DND-41 (cell line): ENCODE measurements at regions not wholly inside any gene's neighbourhood (a gene's known extent, or its start where the extent isn't known, plus 50 kb on each side); places are given as distances from the start of the nearest gene placed in this dataset.

Source experiments
- EZH2 ChIP-seq: IDR thresholded peaks from 3 replicates; pipeline ENCODE4 v1.6.1; 2012; ENCODE audit warnings: borderline replicate concordance, low read depth, mild to moderate bottlenecking, moderate library complexity, low read length, inconsistent platforms; ENCODE audit not compliant: severe bottlenecking
- TF ChIP-seq, protein P1 (sequence below): IDR thresholded peaks from 2 replicates; pipeline ENCODE4 v1.5.1; 2012; ENCODE audit warnings: borderline replicate concordance, low read length, moderate library complexity, mild to moderate bottlenecking; ENCODE audit not compliant: poor library complexity, severe bottlenecking; ENCODE audit errors: extremely low read depth

DNA sequence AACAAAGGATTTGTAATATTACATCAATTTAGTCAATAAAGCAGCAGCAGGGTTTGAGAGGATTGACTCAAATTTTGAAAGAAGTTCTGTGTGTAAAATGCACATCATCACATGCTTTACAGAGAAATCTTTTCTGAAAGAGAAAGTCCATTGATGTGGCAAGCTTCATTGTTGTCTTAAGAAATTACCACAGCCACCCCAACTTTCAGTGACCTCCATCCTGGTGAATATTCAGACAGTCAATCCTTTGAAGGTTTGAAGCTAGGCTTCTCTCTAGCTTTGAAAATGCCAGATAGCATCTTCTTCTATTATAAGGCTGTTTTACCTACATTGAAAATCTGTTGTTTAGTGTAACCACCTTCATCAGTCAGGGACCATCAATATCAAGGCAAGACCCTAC is 51.8 kb upstream of the SETMAR start:
- TF ChIP-seq, protein P1, sequence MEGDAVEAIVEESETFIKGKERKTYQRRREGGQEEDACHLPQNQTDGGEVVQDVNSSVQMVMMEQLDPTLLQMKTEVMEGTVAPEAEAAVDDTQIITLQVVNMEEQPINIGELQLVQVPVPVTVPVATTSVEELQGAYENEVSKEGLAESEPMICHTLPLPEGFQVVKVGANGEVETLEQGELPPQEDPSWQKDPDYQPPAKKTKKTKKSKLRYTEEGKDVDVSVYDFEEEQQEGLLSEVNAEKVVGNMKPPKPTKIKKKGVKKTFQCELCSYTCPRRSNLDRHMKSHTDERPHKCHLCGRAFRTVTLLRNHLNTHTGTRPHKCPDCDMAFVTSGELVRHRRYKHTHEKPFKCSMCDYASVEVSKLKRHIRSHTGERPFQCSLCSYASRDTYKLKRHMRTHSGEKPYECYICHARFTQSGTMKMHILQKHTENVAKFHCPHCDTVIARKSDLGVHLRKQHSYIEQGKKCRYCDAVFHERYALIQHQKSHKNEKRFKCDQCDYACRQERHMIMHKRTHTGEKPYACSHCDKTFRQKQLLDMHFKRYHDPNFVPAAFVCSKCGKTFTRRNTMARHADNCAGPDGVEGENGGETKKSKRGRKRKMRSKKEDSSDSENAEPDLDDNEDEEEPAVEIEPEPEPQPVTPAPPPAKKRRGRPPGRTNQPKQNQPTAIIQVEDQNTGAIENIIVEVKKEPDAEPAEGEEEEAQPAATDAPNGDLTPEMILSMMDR = no peak
- no peak for TF ChIP-seq EZH2
